ENCODE measurements at regions not wholly inside any gene's neighbourhood (a gene's known extent, or its start where the extent isn't known, plus 50 kb on each side); places are given as distances from the start of the nearest gene placed in this dataset.

GRCh38 chr1:116316373-116316772 is 56.7 kb upstream of the ATP1A1 start (continued):
- no peak for TF ChIP-seq HOXA9 (CRISPR knock-in tag; IDR thresholded peaks at IDR 0.05; ENCODE audit: borderline replicate concordance)
- no peak for TF ChIP-seq ZNF484 (CRISPR knock-in tag; IDR thresholded peaks at IDR 0.05; ENCODE audit: borderline replicate concordance, low read depth)
- TF ChIP-seq ZNF367 (CRISPR knock-in tag; IDR thresholded peaks at IDR 0.05; ENCODE audit: borderline replicate concordance), result no peak
- no peak for TF ChIP-seq ZNF251 (CRISPR knock-in tag; IDR thresholded peaks at IDR 0.05)
- TF ChIP-seq GTF2F1 (IDR thresholded peaks at IDR 0.05; ENCODE audit: low read length), result no peak
- no peak for TF ChIP-seq ZNF275 (CRISPR knock-in tag; IDR thresholded peaks at IDR 0.05; ENCODE audit: borderline replicate concordance)
- TF ChIP-seq RORA (CRISPR knock-in tag; IDR thresholded peaks at IDR 0.05), result no peak
- TF ChIP-seq ZNF790 (CRISPR knock-in tag; IDR thresholded peaks at IDR 0.05; ENCODE audit: borderline replicate concordance), result no peak
- no peak for TF ChIP-seq DMTF1 (CRISPR knock-in tag; IDR thresholded peaks at IDR 0.05)
- TF ChIP-seq NFYC (CRISPR knock-in tag; IDR thresholded peaks at IDR 0.05), result no peak
- no peak for TF ChIP-seq NFYB (CRISPR knock-in tag; IDR thresholded peaks at IDR 0.05)
- TF ChIP-seq ZNF280B (CRISPR knock-in tag; IDR thresholded peaks at IDR 0.05; ENCODE audit: borderline replicate concordance), result no peak
- TF ChIP-seq TMF1 (CRISPR knock-in tag; IDR thresholded peaks at IDR 0.05; ENCODE audit: low read depth), result no peak
- TF ChIP-seq ZNF614 (CRISPR knock-in tag; IDR thresholded peaks at IDR 0.05; ENCODE audit: borderline replicate concordance), result 0 out of 2 replicates have a peak, but pooled peaks have one; percentile 76
- TF ChIP-seq PLRG1 (conservative IDR thresholded peaks at IDR 0.05), result no peak
- TF ChIP-seq XBP1 (CRISPR knock-in tag; IDR thresholded peaks at IDR 0.05), result no peak
- TF ChIP-seq ZSCAN29 (CRISPR knock-in tag; conservative IDR thresholded peaks at IDR 0.05), result no peak
- no peak for TF ChIP-seq CBX1 (IDR thresholded peaks at IDR 0.05; ENCODE audit: low read depth)
- peak; percentile 69; the same call in 1 of the 2 replicates for TF ChIP-seq SOX5 (CRISPR knock-in tag; IDR thresholded peaks at IDR 0.05; ENCODE audit: borderline replicate concordance)
- TF ChIP-seq DPF2 (CRISPR knock-in tag; IDR thresholded peaks at IDR 0.05; ENCODE audit: borderline replicate concordance, low read depth), result no peak; the same call in 1 of the 2 replicates
- TF ChIP-seq GATA4 (IDR thresholded peaks at IDR 0.05; ENCODE audit: borderline replicate concordance, low read depth), result no peak
- TF ChIP-seq ZNF83 (CRISPR knock-in tag; IDR thresholded peaks at IDR 0.05; ENCODE audit: borderline replicate concordance), result no peak
- TF ChIP-seq E2F5 (CRISPR knock-in tag; conservative IDR thresholded peaks at IDR 0.05), result no peak
- TF ChIP-seq ZNF800 (CRISPR knock-in tag; IDR thresholded peaks at IDR 0.05), result no peak
- no peak for TF ChIP-seq FOXA1 (IDR thresholded peaks at IDR 0.05)
- no peak for TF ChIP-seq FOXA1 (CRISPR knock-in tag; IDR thresholded peaks at IDR 0.05)
